Esophagus squamous epithelium (tissue), 5 donors: ENCODE measurements at regions not wholly inside any gene's neighbourhood (a gene's known extent, or its start where the extent isn't known, plus 50 kb on each side); places are given as distances from the start of the nearest gene placed in this dataset.

Experiments
- DNase-seq: peaks from one replicate; lab custom pipeline; 2025; lab: John Stamatoyannopoulos, UW
- H3K27ac ChIP-seq, 4 donors: fragments of 200-600 bp; sonication (generic); one replicate each; pipeline ENCODE4 v1.5.1; 2016 to 2019; ENCODE audit warnings: mild to moderate bottlenecking in 1 of 4
- H3K27me3 ChIP-seq, 4 donors: fragments of 200-600 bp; sonication (generic); 1 replicate in 3 of 4; 2 replicates in 1 of 4; pipeline versions ENCODE4 v1.5.1 to v1.6.0; 2017 to 2021; ENCODE audit warnings: antibody characterized with exemption in 1 of 4
- H3K36me3 ChIP-seq, 3 donors: fragments of 200-600 bp; sonication (generic); one replicate each; pipeline ENCODE4 v1.5.1; 2016 to 2019
- H3K4me1 ChIP-seq, 3 donors: fragments of 200-600 bp; sonication (generic); one replicate each; pipeline ENCODE4 v1.5.1; 2017 to 2019
- H3K4me3 ChIP-seq, 4 donors: fragments of 200-600 bp; sonication (generic); 1 replicate in 3 of 4; 2 replicates in 1 of 4; pipeline ENCODE4 v1.5.1; 2016 to 2019; ENCODE audit warnings: mild to moderate bottlenecking in 2 of 4, moderate library complexity in 1 of 4
- H3K9me3 ChIP-seq, 3 donors: fragments of 200-600 bp; sonication (generic); one replicate each; pipeline ENCODE4 v1.5.1; 2016 to 2019
- POLR2A ChIP-seq, 4 donors: fragments of 450-650 bp; IDR thresholded peaks; one replicate each; pipeline ENCODE4 v1.6.1; 2017; ENCODE audit warnings: antibody characterized with exemption in 4 of 4, mild to moderate bottlenecking in 4 of 4, moderate library complexity in 3 of 4
- WGBS, 2 donors: methylation state at CpG; one replicate each; pipeline ENCODE4 v1.1.5; 2018; 5-methylcytosine and 5-hydroxymethylcytosine counted together
- intact Hi-C: fragments of 100-400 bp; cut with DNase I; formaldehyde crosslinking; loops from one replicate; pipeline ENCODE4 v1.15.0; 2022
- TF ChIP-seq, protein P1 (sequence below), 6 experiments: fragments of 450-650 bp in 4 of 6; fragments of 200-600 bp in 2 of 6; sonication (generic) in 2 of 6; IDR thresholded peaks; one replicate each; pipeline ENCODE4 v1.5.1; 2016 to 2019; ENCODE audit warnings: antibody characterized with exemption in 6 of 6, mild to moderate bottlenecking in 4 of 6, moderate library complexity in 4 of 6
- donor health status: DM: yes; HTN: yes; CAD: no.

- WGBS, 2 donors: 79 to 81% methylated on average over 10 of the region's 10 CpGs
- Histone ChIP-seq H3K36me3 (no peaks in the 10 kb centered on the region), H3K4me3 (no peak overlapping the region), H3K27me3 (peaks cover 0 to 67% (median 0%) of the 10 kb centered on the region in 4 donors), H3K9me3 (no peaks in the 10 kb centered on the region), H3K4me1 (peaks cover 0 to 5% (median under 1%) of the 10 kb centered on the region in 3 donors), H3K27ac (no peak overlapping the region)
- DNase-seq: no peak
- TF ChIP-seq, protein P1, sequence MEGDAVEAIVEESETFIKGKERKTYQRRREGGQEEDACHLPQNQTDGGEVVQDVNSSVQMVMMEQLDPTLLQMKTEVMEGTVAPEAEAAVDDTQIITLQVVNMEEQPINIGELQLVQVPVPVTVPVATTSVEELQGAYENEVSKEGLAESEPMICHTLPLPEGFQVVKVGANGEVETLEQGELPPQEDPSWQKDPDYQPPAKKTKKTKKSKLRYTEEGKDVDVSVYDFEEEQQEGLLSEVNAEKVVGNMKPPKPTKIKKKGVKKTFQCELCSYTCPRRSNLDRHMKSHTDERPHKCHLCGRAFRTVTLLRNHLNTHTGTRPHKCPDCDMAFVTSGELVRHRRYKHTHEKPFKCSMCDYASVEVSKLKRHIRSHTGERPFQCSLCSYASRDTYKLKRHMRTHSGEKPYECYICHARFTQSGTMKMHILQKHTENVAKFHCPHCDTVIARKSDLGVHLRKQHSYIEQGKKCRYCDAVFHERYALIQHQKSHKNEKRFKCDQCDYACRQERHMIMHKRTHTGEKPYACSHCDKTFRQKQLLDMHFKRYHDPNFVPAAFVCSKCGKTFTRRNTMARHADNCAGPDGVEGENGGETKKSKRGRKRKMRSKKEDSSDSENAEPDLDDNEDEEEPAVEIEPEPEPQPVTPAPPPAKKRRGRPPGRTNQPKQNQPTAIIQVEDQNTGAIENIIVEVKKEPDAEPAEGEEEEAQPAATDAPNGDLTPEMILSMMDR (IDR thresholded peaks at IDR 0.05): no peak
- no peak for TF ChIP-seq POLR2A (IDR thresholded peaks at IDR 0.05)
- intact Hi-C loops: no loop called here
Measured at GRCh38 chr16:85992359-85992758, 93.4 kb downstream of the IRF8 start.

GRCh38 chr16:85992779-85993178 lies 93.8 kb downstream of the IRF8 start:
- intact Hi-C loops: no loop called here
- Histone ChIP-seq H3K27me3 (peaks cover 0 to 63% (median 0%) of the 10 kb centered on the region in 4 donors), H3K4me1 (peaks cover 0 to under 1% (median 0%) of the 10 kb centered on the region in 3 donors), H3K36me3 (no peaks in the 10 kb centered on the region), H3K27ac (no peak overlapping the region), H3K4me3 (no peak overlapping the region), H3K9me3 (no peaks in the 10 kb centered on the region)
- WGBS, 2 donors: 40 to 49% methylated on average over 2 of the region's 2 CpGs
- DNase-seq: no peak
- TF ChIP-seq POLR2A (IDR thresholded peaks at IDR 0.05): no peak
- TF ChIP-seq, protein P1 (IDR thresholded peaks at IDR 0.05): no peak

GRCh38 chr16:85994492-85995490 lies 95.8 kb downstream of the IRF8 start:
- TF ChIP-seq POLR2A (IDR thresholded peaks at IDR 0.05): no peak
- TF ChIP-seq, protein P1 (IDR thresholded peaks at IDR 0.05): no peak
- Histone ChIP-seq H3K4me1 (no peaks in the 10 kb centered on the region), H3K27me3 (peaks cover 0 to 48% (median 0%) of the 10 kb centered on the region in 4 donors), H3K27ac (no peak overlapping the region), H3K36me3 (no peaks in the 10 kb centered on the region), H3K4me3 (no peak overlapping the region), H3K9me3 (no peaks in the 10 kb centered on the region)
- intact Hi-C loops: no loop called here
- 75 to 78% methylated on average over 14 to 20 of the region's 20 CpGs for WGBS, 2 donors
- DNase-seq: no peak

GRCh38 chr16:85995541-85996423 lies 96.8 kb downstream of the IRF8 start:
- Histone ChIP-seq H3K4me3 (peak overlapping the region in 1 of 4 donors; percentile 43), H3K4me1 (no peaks in the 10 kb centered on the region), H3K9me3 (no peaks in the 10 kb centered on the region), H3K27me3 (peaks cover 0 to 41% (median 0%) of the 10 kb centered on the region in 4 donors), H3K36me3 (no peaks in the 10 kb centered on the region), H3K27ac (no peak overlapping the region)
- TF ChIP-seq, protein P1 (IDR thresholded peaks at IDR 0.05): no peak
- no peak for TF ChIP-seq POLR2A (IDR thresholded peaks at IDR 0.05)
- no peak for DNase-seq
- intact Hi-C loops: no loop called here
- 55 to 61% methylated on average over 17 to 18 of the region's 27 CpGs for WGBS, 2 donors
